ENCODE measurements at regions not wholly inside any gene's neighbourhood (a gene's known extent, or its start where the extent isn't known, plus 50 kb on each side); places are given as distances from the start of the nearest gene placed in this dataset.

GRCh38 chr13:107721125-107721869 lies 494.0 kb downstream of the LIG4 start:
- TF ChIP-seq CTCF (IDR thresholded peaks at IDR 0.05; ENCODE audit: insufficient read depth, low read length, poor library complexity, severe bottlenecking): no peak
- TF ChIP-seq EZH2phosphoT487 (conservative IDR thresholded peaks at IDR 0.05; ENCODE audit: low read length): no peak

All from SU-DHL-6 (cell line).